Thyroid gland (tissue), 4 donors: ENCODE measurements at regions not wholly inside any gene's neighbourhood (a gene's known extent, or its start where the extent isn't known, plus 50 kb on each side); places are given as distances from the start of the nearest gene placed in this dataset.

ENCODE experiments used
- DNase-seq, 2 donors: peaks; one replicate each; pipeline ENCODE4 v3.0.0-alpha.2; 2019
- H3K27ac ChIP-seq, 3 donors: fragments of 200-600 bp; sonication (generic); 1 replicate in 2 of 3; 2 replicates in 1 of 3; pipeline ENCODE4 v1.5.1; 2016 to 2019; ENCODE audit warnings: mild to moderate bottlenecking in 1 of 3, moderate library complexity in 1 of 3
- H3K27me3 ChIP-seq: fragments of 200-600 bp; sonication (generic); one replicate; pipeline ENCODE4 v1.5.1; 2019
- H3K36me3 ChIP-seq, 2 donors: fragments of 200-600 bp; sonication (generic); one replicate each; pipeline ENCODE4 v1.5.1; 2016 to 2019
- H3K4me1 ChIP-seq, 2 donors: fragments of 200-600 bp; sonication (generic); one replicate each; pipeline ENCODE4 v1.5.1; 2017 to 2019
- H3K4me3 ChIP-seq, 3 donors: fragments of 200-600 bp; sonication (generic); replicated peaks in 1 of 3; 1 replicate in 2 of 3; 2 replicates in 1 of 3; pipeline ENCODE4 v1.5.1; 2016; ENCODE audit warnings: mild to moderate bottlenecking in 1 of 3
- H3K9me3 ChIP-seq: fragments of 200-600 bp; sonication (generic); one replicate; pipeline ENCODE4 v1.5.1; 2017
- POLR2A ChIP-seq, 2 donors: fragments of 450-650 bp; IDR thresholded peaks; one replicate each; pipeline ENCODE4 v1.6.1; 2017; ENCODE audit warnings: antibody characterized with exemption in 2 of 2, mild to moderate bottlenecking in 2 of 2, moderate library complexity in 1 of 2
- WGBS, 2 donors: methylation state at CpG; one replicate each; pipeline ENCODE4 v1.1.5; 2017; 5-methylcytosine and 5-hydroxymethylcytosine counted together
- intact Hi-C: fragments of 100-400 bp; cut with DNase I; formaldehyde crosslinking; loops from one replicate; pipeline ENCODE4 v1.15.1; 2023
- TF ChIP-seq, protein P1 (sequence below), 6 experiments: fragments of 200-600 bp in 3 of 6; fragments of 450-650 bp in 3 of 6; sonication (generic) in 3 of 6; IDR thresholded peaks; one replicate each; pipeline ENCODE4 v1.5.1; 2016 to 2019; ENCODE audit warnings: antibody characterized with exemption in 6 of 6, mild to moderate bottlenecking in 2 of 6, inconsistent platforms in 1 of 6, moderate library complexity in 1 of 6

- intact Hi-C loops = no loop called here
- Histone ChIP-seq H3K4me1 (no peaks in the 10 kb centered on the region), H3K27ac (no peak overlapping the region), H3K9me3 (no peaks in the 10 kb centered on the region), H3K36me3 (no peaks in the 10 kb centered on the region), H3K4me3 (no peak overlapping the region), H3K27me3 (no peaks in the 10 kb centered on the region)
- TF ChIP-seq, protein P1, sequence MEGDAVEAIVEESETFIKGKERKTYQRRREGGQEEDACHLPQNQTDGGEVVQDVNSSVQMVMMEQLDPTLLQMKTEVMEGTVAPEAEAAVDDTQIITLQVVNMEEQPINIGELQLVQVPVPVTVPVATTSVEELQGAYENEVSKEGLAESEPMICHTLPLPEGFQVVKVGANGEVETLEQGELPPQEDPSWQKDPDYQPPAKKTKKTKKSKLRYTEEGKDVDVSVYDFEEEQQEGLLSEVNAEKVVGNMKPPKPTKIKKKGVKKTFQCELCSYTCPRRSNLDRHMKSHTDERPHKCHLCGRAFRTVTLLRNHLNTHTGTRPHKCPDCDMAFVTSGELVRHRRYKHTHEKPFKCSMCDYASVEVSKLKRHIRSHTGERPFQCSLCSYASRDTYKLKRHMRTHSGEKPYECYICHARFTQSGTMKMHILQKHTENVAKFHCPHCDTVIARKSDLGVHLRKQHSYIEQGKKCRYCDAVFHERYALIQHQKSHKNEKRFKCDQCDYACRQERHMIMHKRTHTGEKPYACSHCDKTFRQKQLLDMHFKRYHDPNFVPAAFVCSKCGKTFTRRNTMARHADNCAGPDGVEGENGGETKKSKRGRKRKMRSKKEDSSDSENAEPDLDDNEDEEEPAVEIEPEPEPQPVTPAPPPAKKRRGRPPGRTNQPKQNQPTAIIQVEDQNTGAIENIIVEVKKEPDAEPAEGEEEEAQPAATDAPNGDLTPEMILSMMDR (IDR thresholded peaks at IDR 0.05) = no peak
- TF ChIP-seq POLR2A (IDR thresholded peaks at IDR 0.05) = no peak
- 75 to 84% methylated on average over 3 of the region's 3 CpGs for WGBS, 2 donors
- DNase-seq = no peak
Measured at GRCh38 chr3:16721494-16721893, 116.3 kb upstream of the DAZL start.

GRCh38 chr3:16723978-16724377 lies 118.8 kb upstream of the DAZL start:
- Histone ChIP-seq H3K4me3 (no peak overlapping the region), H3K36me3 (no peaks in the 10 kb centered on the region), H3K4me1 (no peaks in the 10 kb centered on the region), H3K9me3 (no peaks in the 10 kb centered on the region), H3K27me3 (no peaks in the 10 kb centered on the region), H3K27ac (no peak overlapping the region)
- no peak for DNase-seq
- TF ChIP-seq, protein P1 (IDR thresholded peaks at IDR 0.05) = no peak
- TF ChIP-seq POLR2A (IDR thresholded peaks at IDR 0.05) = no peak
- intact Hi-C loops = no loop called here
- 37 to 59% methylated on average over 1 of the region's 1 CpG for WGBS, 2 donors

- no peak for DNase-seq
- Histone ChIP-seq H3K4me1 (no peaks in the 10 kb centered on the region), H3K36me3 (no peaks in the 10 kb centered on the region), H3K9me3 (no peaks in the 10 kb centered on the region), H3K27me3 (no peaks in the 10 kb centered on the region), H3K27ac (no peak overlapping the region), H3K4me3 (no peak overlapping the region)
- TF ChIP-seq, protein P1 (IDR thresholded peaks at IDR 0.05) = no peak
- no peak for TF ChIP-seq POLR2A (IDR thresholded peaks at IDR 0.05)
- WGBS, 2 donors = 59 to 74% methylated on average over 3 of the region's 3 CpGs
- intact Hi-C loops = no loop called here
Measured at GRCh38 chr3:16724487-16724886, 119.3 kb upstream of the DAZL start.

GRCh38 chr3:16725972-16726371 lies 120.7 kb upstream of the DAZL start:
- DNase-seq = no peak
- Histone ChIP-seq H3K4me1 (no peaks in the 10 kb centered on the region), H3K4me3 (no peak overlapping the region), H3K9me3 (no peaks in the 10 kb centered on the region), H3K36me3 (no peaks in the 10 kb centered on the region), H3K27ac (no peak overlapping the region), H3K27me3 (no peaks in the 10 kb centered on the region)
- TF ChIP-seq, protein P1 (IDR thresholded peaks at IDR 0.05) = no peak
- TF ChIP-seq POLR2A (IDR thresholded peaks at IDR 0.05) = no peak
- 0% methylated on average over 1 of the region's 1 CpG for WGBS, 2 donors
- intact Hi-C loops = no loop called here

DNA sequence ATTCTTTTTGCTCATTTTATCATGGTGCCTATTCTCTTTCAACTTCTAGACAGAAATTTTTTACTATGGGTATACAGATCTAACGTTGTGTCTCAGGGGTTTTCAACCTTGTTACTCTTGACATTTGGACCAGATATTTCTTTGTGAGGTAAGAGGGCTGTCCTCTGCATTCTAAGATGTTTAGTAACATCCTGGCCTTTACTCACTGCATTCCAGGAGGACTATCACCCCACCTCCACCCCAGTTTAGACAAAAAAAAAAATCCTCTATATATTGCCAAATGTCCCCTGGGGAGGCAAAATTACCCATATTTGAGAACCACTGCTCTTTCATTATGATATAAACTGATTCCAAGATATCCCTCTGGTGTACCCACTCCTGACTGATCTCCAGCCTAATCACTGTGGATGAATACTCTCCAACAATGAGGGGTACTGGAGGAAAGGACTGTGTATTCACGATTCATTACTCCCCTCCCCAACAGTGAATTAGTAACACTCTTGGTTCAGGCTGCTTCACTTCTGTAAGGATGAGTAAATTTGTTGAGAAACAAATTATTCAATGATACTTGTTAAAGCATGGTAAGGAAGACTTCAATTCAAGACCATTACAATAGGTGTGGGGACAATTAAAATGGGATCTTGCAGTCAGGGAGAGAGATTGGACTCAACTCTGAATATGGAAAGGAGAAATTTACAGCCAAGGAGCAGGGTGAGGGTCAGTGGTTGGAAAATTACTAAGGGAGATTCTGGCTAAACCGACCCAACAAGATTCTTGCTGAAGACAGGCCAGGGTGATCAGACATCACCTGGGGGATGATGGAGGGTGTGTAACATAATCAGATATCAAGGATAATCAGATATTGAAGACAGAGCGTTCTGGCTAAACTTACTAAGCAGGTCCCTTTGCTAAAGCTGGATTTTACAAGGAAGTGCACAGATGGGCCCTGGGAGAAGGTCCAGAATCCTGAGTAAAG lies 123.8 kb upstream of the DAZL start:
- 79 to 82% methylated on average over 4 of the region's 4 CpGs for WGBS, 2 donors
- intact Hi-C loops = no loop called here

More for the DNA sequence above, 123.8 kb upstream of the DAZL start:
- Histone ChIP-seq H3K36me3 (no peaks in the 10 kb centered on the region), H3K4me3 (no peak overlapping the region), H3K4me1 (no peaks in the 10 kb centered on the region), H3K9me3 (no peaks in the 10 kb centered on the region), H3K27me3 (no peaks in the 10 kb centered on the region), H3K27ac (no peak overlapping the region)
- TF ChIP-seq, protein P1 (IDR thresholded peaks at IDR 0.05) = no peak
- TF ChIP-seq POLR2A (IDR thresholded peaks at IDR 0.05) = no peak
- no peak for DNase-seq
